Panc1 (cell line): ENCODE measurements at regions not wholly inside any gene's neighbourhood (a gene's known extent, or its start where the extent isn't known, plus 50 kb on each side); places are given as distances from the start of the nearest gene placed in this dataset.

Experiments used
- ATAC-seq: fragments of 200-7000 bp; cut with Tn5 transposase; 2 replicates; pipeline ENCODE4 v1.9.1; 2020; ENCODE audit warnings: mild to moderate bottlenecking, moderate library complexity
- BruUV-seq: library from RNA; stranded (reverse); fragments of 400-500 nt; replicated peaks from 2 replicates; lab custom pipeline; 2021; lab: Mats Ljungman, UMichigan
- CTCF ChIA-PET: fragments of 300-600 bp; sonication (Branson Sonifier 250); formaldehyde crosslinking; loops from one replicate; lab custom pipeline; 2022; ENCODE audit warnings: antibody characterized with exemption; lab: Charles Lee
- POLR2A ChIA-PET: fragments of 300-600 bp; sonication (Branson Sonifier 250); formaldehyde crosslinking; loops from one replicate; lab custom pipeline; 2022; ENCODE audit warnings: antibody characterized with exemption; lab: Charles Lee
- DNase-seq: peaks from one replicate; pipeline ENCODE4 v3.0.0-alpha.2; 2010; ENCODE audit warnings: low read depth, low spot score
- H3K27ac ChIP-seq: 2 replicates; pipeline ENCODE4 v1.5.1; 2011; ENCODE audit warnings: mild to moderate bottlenecking, low read length, inconsistent platforms
- H3K27me3 ChIP-seq: fragments of 200-500 bp; sonication (Bioruptor generic); 2 replicates; pipeline ENCODE4 v1.6.0; 2014; ENCODE audit warnings: low read length, inconsistent platforms; ENCODE audit not compliant: control insufficient read depth, insufficient read depth
- H3K36me3 ChIP-seq: fragments of 200-500 bp; sonication (Bioruptor generic); 2 replicates; pipeline ENCODE4 v1.5.1; 2014; ENCODE audit warnings: inconsistent platforms, mild to moderate bottlenecking, low read length, moderate library complexity; ENCODE audit not compliant: control insufficient read depth, insufficient read depth
- H3K4me1 ChIP-seq: 2 replicates; pipeline ENCODE4 v1.5.1; 2011; ENCODE audit warnings: inconsistent platforms, mild to moderate bottlenecking, low read length, moderate library complexity; ENCODE audit not compliant: control insufficient read depth, insufficient read depth
- H3K4me3 ChIP-seq, 2 experiments: 2 replicates each; pipeline ENCODE4 v1.5.1; 2011 to 2012; ENCODE audit warnings: low read depth in 2 of 2, low read length in 2 of 2, mild to moderate bottlenecking in 2 of 2, inconsistent platforms in 1 of 2, moderate library complexity in 1 of 2
- H3K9me3 ChIP-seq: fragments of 200-500 bp; sonication (Bioruptor generic); 2 replicates; pipeline ENCODE4 v1.5.1; 2014; ENCODE audit warnings: low read depth, mild to moderate bottlenecking, inconsistent platforms, low read length, moderate library complexity; ENCODE audit not compliant: control insufficient read depth, insufficient read depth
- CTCF ChIP-seq: fragments of 450-650 bp; IDR thresholded peaks from 2 replicates; pipeline ENCODE4 v1.5.1; 2017; ENCODE audit warnings: mild to moderate bottlenecking
- POLR2AphosphoS5 ChIP-seq: IDR thresholded peaks from 2 replicates; pipeline ENCODE4 v1.6.1; 2012; ENCODE audit warnings: mild to moderate bottlenecking, low read depth, low read length, moderate library complexity
- REST ChIP-seq, 2 experiments: IDR thresholded peaks; 2 replicates each; pipeline ENCODE4 v1.6.1; 2011 to 2012; ENCODE audit warnings: low read depth in 2 of 2, control low read depth in 1 of 2, low read length in 1 of 2, mild to moderate bottlenecking in 1 of 2, moderate library complexity in 1 of 2; ENCODE audit not compliant: insufficient read depth in 1 of 2
- SIN3A ChIP-seq: IDR thresholded peaks from 2 replicates; pipeline ENCODE4 v1.6.1; 2012; ENCODE audit warnings: low read depth, mild to moderate bottlenecking, low read length, moderate library complexity, borderline replicate concordance; ENCODE audit not compliant: insufficient read depth
- TCF7L2 ChIP-seq: IDR thresholded peaks from 2 replicates; pipeline ENCODE4 v1.6.1; 2011; ENCODE audit warnings: mild to moderate bottlenecking, low read depth, low read length, inconsistent platforms
- in situ Hi-C: cut with HindIII; loops from 2 replicates; pipeline ENCODE4 v1.10.0; 2016; ENCODE audit warnings: low sequenced_read_pairs, low pct_unique_long_range_greater_than_20kb
- intact Hi-C: fragments of 100-400 bp; cut with micrococcal nuclease; formaldehyde crosslinking; loops from one replicate; pipeline ENCODE4 v1.10.0; 2022; ENCODE audit not compliant: unreplicated experiment

- H3K9me3 ChIP-seq = 0 out of 2 replicates have a peak, but pooled peaks cover 5% of the 10 kb centered on the region
- POLR2A ChIA-PET = no interaction called here
- H3K27ac ChIP-seq = no peak overlapping the region
- no peak for ATAC-seq
- no peaks in the 10 kb centered on the region for H3K27me3 ChIP-seq
- BruUV-seq = no TSS peak
- no peak for TF ChIP-seq CTCF
- TF ChIP-seq TCF7L2 = no peak
- no peak for TF ChIP-seq POLR2AphosphoS5
- TF ChIP-seq SIN3A = no peak
- TF ChIP-seq REST (IDR thresholded peaks at IDR 0.05; ENCODE audit: insufficient read depth in 1 of 2, low read depth in 2 of 2, low read length in 1 of 2) = no peak
- DNase-seq = no peak
- CTCF ChIA-PET = no interaction called here
- no peaks in the 10 kb centered on the region for H3K36me3 ChIP-seq
- H3K4me1 ChIP-seq = no peaks in the 10 kb centered on the region
- intact Hi-C loops (no loop called here), in situ Hi-C loops (no loop called here)
- no peak overlapping the region for H3K4me3 ChIP-seq
Observed at GRCh38 chr10:63986536-63986935, 465.3 kb downstream of the REEP3 start.

GRCh38 chr10:63987212-63987611 lies 466.0 kb downstream of the REEP3 start:
- ATAC-seq (no peak), DNase-seq (no peak)
- Histone ChIP-seq H3K4me3 (no peak overlapping the region), H3K27me3 (no peaks in the 10 kb centered on the region), H3K36me3 (no peaks in the 10 kb centered on the region), H3K27ac (no peak overlapping the region), H3K9me3 (0 out of 2 replicates have a peak, but pooled peaks cover 5% of the 10 kb centered on the region), H3K4me1 (no peaks in the 10 kb centered on the region)
- intact Hi-C loops = no loop called here
- in situ Hi-C loops = no loop called here
- ChIA-PET POLR2A (no interaction called here), CTCF (no interaction called here)
- TF ChIP-seq TCF7L2 (no peak), CTCF (peak; percentile 40)
- no TSS peak for BruUV-seq

DNA sequence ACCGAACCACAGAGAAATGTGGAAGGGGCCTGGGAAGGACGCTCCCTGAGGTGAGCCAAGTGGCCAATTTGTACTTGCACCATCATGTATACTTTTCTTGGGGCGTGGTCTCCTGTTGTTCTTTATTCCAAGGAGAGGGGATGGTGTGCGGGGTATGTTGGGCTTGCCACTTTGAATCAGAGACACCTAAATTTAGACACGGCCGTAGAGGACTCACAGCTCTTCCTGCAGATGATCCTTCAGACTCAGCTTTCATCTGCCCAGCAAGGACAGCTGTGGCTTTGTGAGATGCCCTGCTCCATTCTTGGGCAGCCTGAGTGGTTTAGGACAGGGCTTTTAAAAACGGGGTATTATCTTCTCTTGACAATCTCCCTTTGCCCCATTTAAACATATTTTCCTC lies 473.2 kb downstream of the REEP3 start:
- BruUV-seq = no TSS peak
- ChIA-PET CTCF (no interaction called here), POLR2A (no interaction called here)
- Histone ChIP-seq H3K4me3 (no peak overlapping the region), H3K27me3 (no peaks in the 10 kb centered on the region), H3K27ac (no peak overlapping the region), H3K36me3 (no peaks in the 10 kb centered on the region), H3K9me3 (no peaks in the 10 kb centered on the region), H3K4me1 (no peaks in the 10 kb centered on the region)
- no peak for ATAC-seq
- DNase-seq = no peak
- in situ Hi-C loops (no loop called here), intact Hi-C loops (no loop called here)
- TF ChIP-seq SIN3A = no peak
- no peak for TF ChIP-seq TCF7L2
- TF ChIP-seq POLR2AphosphoS5 = no peak
- TF ChIP-seq REST (IDR thresholded peaks at IDR 0.05; ENCODE audit: insufficient read depth in 1 of 2, low read depth in 2 of 2, low read length in 1 of 2) = no peak
- no peak for TF ChIP-seq CTCF
